Endothelial cell of umbilical vein (primary cell): ENCODE measurements at regions not wholly inside any gene's neighbourhood (a gene's known extent, or its start where the extent isn't known, plus 50 kb on each side); places are given as distances from the start of the nearest gene placed in this dataset.

Experiments
- BruUV-seq: library from RNA; stranded (reverse); fragments of 400-500 nt; replicated peaks from 2 replicates; lab custom pipeline; 2021; lab: Mats Ljungman, UMichigan
- CTCF ChIA-PET: fragments of 300-600, 350-600 bp; sonication (Branson Sonifier 250); formaldehyde crosslinking; loops from one replicate; lab custom pipeline; 2021; ENCODE audit warnings: antibody characterized with exemption, inconsistent platforms; lab: Charles Lee
- POLR2A ChIA-PET: fragments of 300-600, 350-600 bp; sonication (Branson Sonifier 250); formaldehyde crosslinking; loops from one replicate; lab custom pipeline; 2021; ENCODE audit warnings: antibody characterized with exemption, inconsistent platforms; lab: Charles Lee
- DNase-seq: peaks from one replicate; pipeline ENCODE4 v3.0.0-alpha.2; 2011; ENCODE audit warnings: low read depth, low spot score
- FAIRE-seq: peaks from 2 replicates; lab custom pipeline; 2011; peaks lifted over from hg19 to GRCh38; lab: Jason Lieb, UNC
- H2AFZ ChIP-seq: 2 replicates; pipeline ENCODE4 v1.6.0; 2012; ENCODE audit warnings: low read depth, low read length, control low read depth, inconsistent platforms
- H3K27ac ChIP-seq: 2 replicates; pipeline ENCODE4 v1.5.1; 2011; ENCODE audit warnings: low read depth, mild to moderate bottlenecking, control low read depth, low read length, moderate library complexity; ENCODE audit not compliant: insufficient read depth
- H3K27me3 ChIP-seq, 2 experiments: 2 replicates each; pipeline versions ENCODE4 v1.6.0 to v1.6.1; 2011; ENCODE audit warnings: low read length in 2 of 2, mixed read lengths in 1 of 2; ENCODE audit not compliant: control insufficient read depth in 2 of 2, insufficient read depth in 2 of 2
- H3K36me3 ChIP-seq, 2 experiments: 2 replicates in 1 of 2; 3 replicates in 1 of 2; pipeline ENCODE4 v1.5.1; 2011; ENCODE audit warnings: low read length in 2 of 2, mild to moderate bottlenecking in 1 of 2, moderate library complexity in 1 of 2; ENCODE audit not compliant: control insufficient read depth in 2 of 2, insufficient read depth in 2 of 2; ENCODE audit errors: extremely low read depth in 1 of 2
- H3K4me1 ChIP-seq: 3 replicates; pipeline ENCODE4 v1.5.1; 2011; ENCODE audit warnings: mild to moderate bottlenecking, low read length; ENCODE audit not compliant: control insufficient read depth, insufficient read depth; ENCODE audit errors: extremely low read depth
- H3K4me2 ChIP-seq: 2 replicates; pipeline ENCODE4 v1.6.1; 2011; ENCODE audit warnings: low read length, control low read depth, mixed read lengths; ENCODE audit not compliant: insufficient read depth
- H3K4me3 ChIP-seq, 3 experiments: fragments of 200-600 bp in 1 of 3; sonication (generic), shearing (Covaris generic) in 1 of 3; replicated peaks in 1 of 3; 2 replicates each; pipeline ENCODE4 v1.5.1; 2011 to 2016; ENCODE audit warnings: control low read depth in 3 of 3, low read length in 3 of 3, mild to moderate bottlenecking in 2 of 3, inconsistent platforms in 1 of 3, low read depth in 1 of 3, moderate library complexity in 1 of 3; ENCODE audit not compliant: insufficient read depth in 1 of 3
- H3K79me2 ChIP-seq: 2 replicates; pipeline ENCODE4 v1.6.0; 2012; ENCODE audit warnings: low read length, inconsistent platforms; ENCODE audit not compliant: control insufficient read depth, insufficient read depth
- H3K9ac ChIP-seq: replicated peaks from 2 replicates; pipeline ENCODE3; 2011; ENCODE audit warnings: low read length, control low read depth; ENCODE audit not compliant: insufficient read depth; ENCODE audit errors: extremely low read depth
- H3K9me1 ChIP-seq: replicated peaks from 3 replicates; pipeline ENCODE4 v1.6.0; 2011; ENCODE audit warnings: mild to moderate bottlenecking, low read length; ENCODE audit not compliant: control insufficient read depth, insufficient read depth; ENCODE audit errors: extremely low read depth
- H3K9me3 ChIP-seq: replicated peaks from 2 replicates; pipeline ENCODE4 v1.5.1; 2012; ENCODE audit warnings: low read length, inconsistent platforms; ENCODE audit not compliant: control insufficient read depth, insufficient read depth
- H4K20me1 ChIP-seq: replicated peaks from 2 replicates; pipeline ENCODE3; 2011; ENCODE audit warnings: mild to moderate bottlenecking, low read length; ENCODE audit not compliant: control insufficient read depth, insufficient read depth; ENCODE audit errors: extremely low read depth
- FOS ChIP-seq: IDR thresholded peaks from 2 replicates; pipeline ENCODE4 v1.6.1; 2011; ENCODE audit warnings: mild to moderate bottlenecking, low read length, moderate library complexity, borderline replicate concordance; ENCODE audit not compliant: insufficient read depth
- GATA2 ChIP-seq: IDR thresholded peaks from 2 replicates; pipeline ENCODE4 v1.7.0; 2011; ENCODE audit warnings: low read depth, mild to moderate bottlenecking, moderate library complexity, mixed read lengths, low read length; ENCODE audit not compliant: insufficient read length, insufficient read depth
- JUN ChIP-seq: IDR thresholded peaks from 2 replicates; pipeline ENCODE4 v1.6.1; 2011; ENCODE audit warnings: borderline replicate concordance, low read depth; ENCODE audit not compliant: insufficient read length, insufficient read depth
- MAX ChIP-seq: IDR thresholded peaks from 2 replicates; pipeline ENCODE4 v1.6.1; 2011; ENCODE audit not compliant: insufficient read depth, insufficient read length
- MYC ChIP-seq: IDR thresholded peaks from one replicate; pipeline ENCODE4 v1.6.1; 2011; ENCODE audit warnings: mild to moderate bottlenecking, low read depth, low read length
- POLR2A ChIP-seq: IDR thresholded peaks from 2 replicates; pipeline ENCODE4 v1.6.1; 2012; ENCODE audit warnings: low read depth, mild to moderate bottlenecking, control low read depth, low read length
- POLR2AphosphoS5 ChIP-seq: IDR thresholded peaks from 2 replicates; pipeline ENCODE4 v1.6.1; 2012; ENCODE audit warnings: low read depth, mild to moderate bottlenecking, control low read depth, low read length, moderate library complexity; ENCODE audit not compliant: insufficient read depth
- dilution Hi-C: fragments of 300-500 bp; cut with MboI; formaldehyde crosslinking; loops from one replicate; pipeline ENCODE4 v1.15.0; 2019; ENCODE audit warnings: low sequenced_read_pairs; ENCODE audit not compliant: extremely low pct_ligation_motif_present
- intact Hi-C: fragments of 100-400 bp; cut with micrococcal nuclease; formaldehyde crosslinking; loops from one replicate; pipeline ENCODE4 v1.10.0; 2022

GRCh38 chr2:16287281-16287680, 346.9 kb downstream of the MYCN start:
- no peak overlapping the region for H3K9ac ChIP-seq
- no TSS peak for BruUV-seq
- no peak overlapping the region for H3K27ac ChIP-seq
- H3K27me3 ChIP-seq: no peaks in the 10 kb centered on the region
- DNase-seq (no peak), FAIRE-seq (no peak)
- ChIA-PET CTCF (no interaction called here), POLR2A (no interaction called here)
- H3K36me3 ChIP-seq: no peaks in the 10 kb centered on the region
- H3K4me1 ChIP-seq: no peaks in the 10 kb centered on the region
- H3K9me1 ChIP-seq: no peaks in the 10 kb centered on the region
- no peaks in the 10 kb centered on the region for H4K20me1 ChIP-seq
- no peaks in the 10 kb centered on the region for H3K79me2 ChIP-seq
- no peaks in the 10 kb centered on the region for H3K9me3 ChIP-seq
- dilution Hi-C loops: no loop called here
- no peak overlapping the region for H3K4me2 ChIP-seq
- intact Hi-C loops: no loop called here
- H3K4me3 ChIP-seq: no peak overlapping the region
- no peak for TF ChIP-seq POLR2AphosphoS5
- TF ChIP-seq MAX: no peak
- TF ChIP-seq GATA2: no peak
- no peak for TF ChIP-seq POLR2A
- no peak for TF ChIP-seq JUN
- no peak for TF ChIP-seq MYC
- H2AFZ ChIP-seq: no peak overlapping the region

GRCh38 chr2:16285813-16286510, 345.6 kb downstream of the MYCN start:
- Histone ChIP-seq H3K4me3 (no peak overlapping the region), H3K36me3 (no peaks in the 10 kb centered on the region), H4K20me1 (no peaks in the 10 kb centered on the region), H3K4me2 (no peak overlapping the region), H3K9ac (no peak overlapping the region), H3K9me3 (no peaks in the 10 kb centered on the region), H3K27ac (no peak overlapping the region), H3K9me1 (no peaks in the 10 kb centered on the region), H3K79me2 (no peaks in the 10 kb centered on the region), H3K4me1 (no peaks in the 10 kb centered on the region), H2AFZ (no peak overlapping the region), H3K27me3 (no peaks in the 10 kb centered on the region)
- DNase-seq (no peak), FAIRE-seq (no peak)
- TF ChIP-seq FOS: no peak
- ChIA-PET POLR2A (no interaction called here), CTCF (no interaction called here)
- intact Hi-C loops (no loop called here), dilution Hi-C loops (no loop called here)
- BruUV-seq: no TSS peak
